Ishikawa (cell line): ENCODE measurements at regions not wholly inside any gene's neighbourhood (a gene's known extent, or its start where the extent isn't known, plus 50 kb on each side); places are given as distances from the start of the nearest gene placed in this dataset.

Experiments used
- EP300 ChIP-seq: IDR thresholded peaks from 2 replicates; pipeline ENCODE4 v1.6.1; 2012; ENCODE audit warnings: borderline replicate concordance
- FOXM1 ChIP-seq: IDR thresholded peaks from 2 replicates; pipeline ENCODE4 v1.6.1; 2012; ENCODE audit warnings: low read depth, borderline replicate concordance
- MAX ChIP-seq: IDR thresholded peaks from 2 replicates; pipeline ENCODE4 v1.6.1; 2012
- NFIC ChIP-seq: IDR thresholded peaks from 2 replicates; pipeline ENCODE4 v1.6.1; 2012
- RAD21 ChIP-seq: IDR thresholded peaks from 2 replicates; pipeline ENCODE4 v1.6.1; 2012; ENCODE audit warnings: low read depth
- REST ChIP-seq: IDR thresholded peaks from 2 replicates; pipeline ENCODE4 v1.6.1; 2012; ENCODE audit warnings: low read depth, mild to moderate bottlenecking
- YY1 ChIP-seq: IDR thresholded peaks from 2 replicates; pipeline ENCODE4 v1.6.1; 2012; ENCODE audit warnings: low read depth

GRCh38 chr1:24988558-24988912, 58.5 kb upstream of the RUNX3 start:
- TF ChIP-seq NFIC (no peak), FOXM1 (no peak), RAD21 (no peak), REST (no peak), MAX (no peak), YY1 (no peak), EP300 (no peak)
